Suprapubic skin (tissue), 4 donors: ENCODE measurements at regions not wholly inside any gene's neighbourhood (a gene's known extent, or its start where the extent isn't known, plus 50 kb on each side); places are given as distances from the start of the nearest gene placed in this dataset.

Experiments
- EP300 ChIP-seq: sonication (generic); formaldehyde crosslinking; IDR thresholded peaks from one replicate; pipeline ENCODE4 v1.6.1; 2017; ENCODE audit warnings: antibody characterized with exemption
- POLR2AphosphoS5 ChIP-seq, 3 donors: sonication (generic); formaldehyde crosslinking; IDR thresholded peaks; one replicate each; pipeline ENCODE4 v1.6.1; 2017; ENCODE audit warnings: antibody characterized with exemption in 3 of 3
- TF ChIP-seq, protein P1 (sequence below), 2 donors: fragments of 200-600 bp in 1 of 2; fragments of 450-650 bp in 1 of 2; sonication (generic) in 1 of 2; IDR thresholded peaks; one replicate each; pipeline ENCODE4 v1.5.1; 2016 to 2019; ENCODE audit warnings: antibody characterized with exemption in 2 of 2, mild to moderate bottlenecking in 1 of 2, moderate library complexity in 1 of 2

DNA sequence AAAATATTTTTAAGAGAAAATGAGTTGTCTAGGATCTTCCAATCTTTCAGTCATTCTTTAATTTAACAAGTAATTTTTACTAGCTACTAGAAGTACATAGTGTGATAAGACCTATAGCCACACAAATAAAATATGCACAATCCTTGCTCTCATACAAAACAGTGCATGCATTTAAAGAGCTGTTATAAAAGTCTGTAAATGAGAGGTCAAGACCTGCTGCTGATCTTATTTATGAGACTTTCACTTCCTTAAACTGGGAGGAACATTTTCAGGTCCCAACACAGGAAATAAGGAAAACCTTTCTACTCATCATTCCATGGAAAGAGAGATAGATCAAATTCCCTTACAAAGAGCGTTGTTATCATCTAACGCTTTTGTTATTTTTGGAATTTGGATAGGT, 54.2 kb upstream of the PAM start:
- no peak for TF ChIP-seq POLR2AphosphoS5 (IDR thresholded peaks at IDR 0.05)
- TF ChIP-seq, protein P1, sequence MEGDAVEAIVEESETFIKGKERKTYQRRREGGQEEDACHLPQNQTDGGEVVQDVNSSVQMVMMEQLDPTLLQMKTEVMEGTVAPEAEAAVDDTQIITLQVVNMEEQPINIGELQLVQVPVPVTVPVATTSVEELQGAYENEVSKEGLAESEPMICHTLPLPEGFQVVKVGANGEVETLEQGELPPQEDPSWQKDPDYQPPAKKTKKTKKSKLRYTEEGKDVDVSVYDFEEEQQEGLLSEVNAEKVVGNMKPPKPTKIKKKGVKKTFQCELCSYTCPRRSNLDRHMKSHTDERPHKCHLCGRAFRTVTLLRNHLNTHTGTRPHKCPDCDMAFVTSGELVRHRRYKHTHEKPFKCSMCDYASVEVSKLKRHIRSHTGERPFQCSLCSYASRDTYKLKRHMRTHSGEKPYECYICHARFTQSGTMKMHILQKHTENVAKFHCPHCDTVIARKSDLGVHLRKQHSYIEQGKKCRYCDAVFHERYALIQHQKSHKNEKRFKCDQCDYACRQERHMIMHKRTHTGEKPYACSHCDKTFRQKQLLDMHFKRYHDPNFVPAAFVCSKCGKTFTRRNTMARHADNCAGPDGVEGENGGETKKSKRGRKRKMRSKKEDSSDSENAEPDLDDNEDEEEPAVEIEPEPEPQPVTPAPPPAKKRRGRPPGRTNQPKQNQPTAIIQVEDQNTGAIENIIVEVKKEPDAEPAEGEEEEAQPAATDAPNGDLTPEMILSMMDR (IDR thresholded peaks at IDR 0.05), result no peak
- no peak for TF ChIP-seq EP300
